Suprapubic skin (tissue), 3 donors: ENCODE measurements at regions not wholly inside any gene's neighbourhood (a gene's known extent, or its start where the extent isn't known, plus 50 kb on each side); places are given as distances from the start of the nearest gene placed in this dataset.

Source experiments
- CTCF ChIP-seq, 2 donors: fragments of 200-600 bp in 1 of 2; fragments of 450-650 bp in 1 of 2; sonication (generic) in 1 of 2; IDR thresholded peaks; one replicate each; pipeline ENCODE4 v1.5.1; 2016 to 2019; ENCODE audit warnings: antibody characterized with exemption in 2 of 2, mild to moderate bottlenecking in 1 of 2, moderate library complexity in 1 of 2
- POLR2AphosphoS5 ChIP-seq, 3 donors: sonication (generic); formaldehyde crosslinking; IDR thresholded peaks; one replicate each; pipeline ENCODE4 v1.6.1; 2017; ENCODE audit warnings: antibody characterized with exemption in 3 of 3

- TF ChIP-seq CTCF (IDR thresholded peaks at IDR 0.05) (no peak), POLR2AphosphoS5 (IDR thresholded peaks at IDR 0.05) (no peak)
These were observed 146.8 kb downstream of the SMAD6 start for GRCh38 chr15:66848686-66849392.
